PFSK-1 (cell line): ENCODE measurements at regions not wholly inside any gene's neighbourhood (a gene's known extent, or its start where the extent isn't known, plus 50 kb on each side); places are given as distances from the start of the nearest gene placed in this dataset.

ENCODE experiments used
- FOXP2 ChIP-seq: optimal IDR thresholded peaks from 2 replicates; pipeline ENCODE3; 2011; ENCODE audit warnings: borderline replicate concordance, control low read depth, inconsistent platforms; ENCODE audit not compliant: insufficient read depth; ENCODE audit errors: extremely low read length, extremely low read depth
- POLR2AphosphoS5 ChIP-seq: IDR thresholded peaks from 2 replicates; pipeline ENCODE4 v1.6.1; 2012; ENCODE audit warnings: low read depth, mild to moderate bottlenecking, control low read depth, low read length, moderate library complexity
- SIN3A ChIP-seq: IDR thresholded peaks from 2 replicates; pipeline ENCODE4 v1.6.1; 2012; ENCODE audit warnings: mild to moderate bottlenecking, low read length, moderate library complexity, borderline replicate concordance; ENCODE audit not compliant: insufficient read depth
- TAF1 ChIP-seq: IDR thresholded peaks from 2 replicates; pipeline ENCODE4 v1.6.1; 2012; ENCODE audit warnings: low read length, control low read depth, borderline replicate concordance; ENCODE audit not compliant: insufficient read depth
- TF ChIP-seq, protein P1 (sequence below), 2 experiments: IDR thresholded peaks; 2 replicates each; pipeline versions ENCODE4 v1.6.1 to v1.8.0; 2011 to 2012; ENCODE audit warnings: low read depth in 2 of 2, low read length in 2 of 2, control low read depth in 1 of 2, inconsistent platforms in 1 of 2, mild to moderate bottlenecking in 1 of 2, moderate library complexity in 1 of 2; ENCODE audit not compliant: insufficient read depth in 1 of 2

DNA sequence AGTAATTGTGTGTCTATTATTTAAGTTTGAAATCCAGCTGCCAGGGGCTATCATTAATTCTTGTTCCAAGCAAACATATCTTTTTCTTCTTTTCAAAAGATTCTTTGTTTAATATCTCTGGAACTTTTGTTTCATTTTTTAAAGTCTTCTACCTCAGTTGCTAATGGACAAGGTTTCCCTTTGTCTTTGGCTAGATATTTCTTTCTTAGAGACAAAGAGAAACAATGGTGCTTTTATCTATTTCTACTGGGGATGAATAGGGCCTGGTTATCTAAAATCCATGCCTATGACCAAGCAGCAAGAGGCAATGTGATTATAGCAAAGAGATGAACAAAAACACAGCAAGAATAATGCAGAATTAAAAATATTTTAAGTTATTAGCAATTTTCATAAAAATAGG is 661.3 kb upstream of the KLF12 start:
- no peak for TF ChIP-seq TAF1
- TF ChIP-seq SIN3A = no peak
- no peak for TF ChIP-seq POLR2AphosphoS5
- TF ChIP-seq, protein P1, sequence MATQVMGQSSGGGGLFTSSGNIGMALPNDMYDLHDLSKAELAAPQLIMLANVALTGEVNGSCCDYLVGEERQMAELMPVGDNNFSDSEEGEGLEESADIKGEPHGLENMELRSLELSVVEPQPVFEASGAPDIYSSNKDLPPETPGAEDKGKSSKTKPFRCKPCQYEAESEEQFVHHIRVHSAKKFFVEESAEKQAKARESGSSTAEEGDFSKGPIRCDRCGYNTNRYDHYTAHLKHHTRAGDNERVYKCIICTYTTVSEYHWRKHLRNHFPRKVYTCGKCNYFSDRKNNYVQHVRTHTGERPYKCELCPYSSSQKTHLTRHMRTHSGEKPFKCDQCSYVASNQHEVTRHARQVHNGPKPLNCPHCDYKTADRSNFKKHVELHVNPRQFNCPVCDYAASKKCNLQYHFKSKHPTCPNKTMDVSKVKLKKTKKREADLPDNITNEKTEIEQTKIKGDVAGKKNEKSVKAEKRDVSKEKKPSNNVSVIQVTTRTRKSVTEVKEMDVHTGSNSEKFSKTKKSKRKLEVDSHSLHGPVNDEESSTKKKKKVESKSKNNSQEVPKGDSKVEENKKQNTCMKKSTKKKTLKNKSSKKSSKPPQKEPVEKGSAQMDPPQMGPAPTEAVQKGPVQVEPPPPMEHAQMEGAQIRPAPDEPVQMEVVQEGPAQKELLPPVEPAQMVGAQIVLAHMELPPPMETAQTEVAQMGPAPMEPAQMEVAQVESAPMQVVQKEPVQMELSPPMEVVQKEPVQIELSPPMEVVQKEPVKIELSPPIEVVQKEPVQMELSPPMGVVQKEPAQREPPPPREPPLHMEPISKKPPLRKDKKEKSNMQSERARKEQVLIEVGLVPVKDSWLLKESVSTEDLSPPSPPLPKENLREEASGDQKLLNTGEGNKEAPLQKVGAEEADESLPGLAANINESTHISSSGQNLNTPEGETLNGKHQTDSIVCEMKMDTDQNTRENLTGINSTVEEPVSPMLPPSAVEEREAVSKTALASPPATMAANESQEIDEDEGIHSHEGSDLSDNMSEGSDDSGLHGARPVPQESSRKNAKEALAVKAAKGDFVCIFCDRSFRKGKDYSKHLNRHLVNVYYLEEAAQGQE (IDR thresholded peaks at IDR 0.05; ENCODE audit: insufficient read depth in 1 of 2, low read depth in 2 of 2, low read length in 2 of 2) = no peak
- no peak for TF ChIP-seq FOXP2

DNA sequence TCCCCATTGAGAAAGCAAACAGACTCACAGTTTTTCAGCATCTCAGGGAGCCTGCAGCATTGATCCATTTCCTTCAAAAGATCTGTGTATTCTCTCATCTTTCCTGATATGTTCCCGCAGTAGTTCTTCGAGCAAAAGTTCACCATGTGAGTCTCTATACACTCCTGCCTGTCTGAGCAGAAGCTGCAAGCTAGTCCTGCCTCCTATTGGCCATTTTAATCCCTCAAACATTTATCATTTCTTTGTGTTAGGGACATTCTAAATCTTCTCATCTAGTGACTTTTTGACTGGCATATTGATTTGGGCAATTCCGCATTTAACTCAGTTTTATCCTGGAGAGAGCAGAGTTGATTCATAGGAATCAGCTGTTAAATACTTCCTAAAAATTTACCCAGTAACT is 660.4 kb upstream of the KLF12 start:
- TF ChIP-seq TAF1 (no peak), FOXP2 (no peak), POLR2AphosphoS5 (no peak), SIN3A (no peak)
- TF ChIP-seq, protein P1 (IDR thresholded peaks at IDR 0.05; ENCODE audit: insufficient read depth in 1 of 2, low read depth in 2 of 2, low read length in 2 of 2) = no peak

DNA sequence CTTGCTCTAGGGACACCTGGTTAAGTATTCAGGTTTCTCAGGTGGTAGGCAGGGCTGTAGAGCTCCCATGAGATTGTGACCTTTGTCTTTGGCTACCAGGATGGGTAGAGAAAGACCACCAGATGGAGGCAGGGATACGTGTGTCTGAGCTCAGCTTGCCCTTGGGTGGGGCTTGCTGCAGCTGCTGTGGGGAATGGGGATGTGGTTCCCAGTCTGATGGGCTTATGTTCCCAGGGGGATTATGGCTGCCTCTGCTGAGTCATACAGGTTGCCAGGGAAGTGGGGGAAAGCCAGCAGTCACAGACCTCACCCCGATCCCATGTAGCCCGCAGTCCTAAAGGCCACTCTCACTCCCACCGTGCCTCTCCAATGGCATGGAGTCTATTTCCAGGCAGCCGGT is 659.9 kb upstream of the KLF12 start:
- TF ChIP-seq TAF1 (no peak), POLR2AphosphoS5 (no peak), FOXP2 (no peak), SIN3A (no peak)
- TF ChIP-seq, protein P1 (IDR thresholded peaks at IDR 0.05; ENCODE audit: insufficient read depth in 1 of 2, low read depth in 2 of 2, low read length in 2 of 2) = no peak

DNA sequence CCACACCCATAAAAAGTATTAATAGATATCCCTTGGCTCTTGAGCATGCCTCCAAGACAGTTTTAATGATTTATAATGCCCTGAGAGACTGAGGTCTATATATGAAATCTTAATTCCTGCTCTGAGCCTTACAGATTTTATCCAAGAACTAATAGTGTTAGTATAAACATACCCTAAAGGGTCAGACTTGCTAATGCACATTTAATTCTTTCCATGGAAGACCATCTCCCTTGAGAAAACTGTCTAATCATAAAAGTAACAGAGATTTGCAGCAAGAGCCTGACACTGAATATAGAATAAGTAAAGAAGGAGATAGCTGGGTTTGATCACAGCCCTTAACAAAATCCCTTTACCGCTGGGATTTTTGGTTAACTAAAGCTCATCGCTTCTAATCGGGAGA is 650.8 kb upstream of the KLF12 start:
- TF ChIP-seq SIN3A = no peak
- no peak for TF ChIP-seq FOXP2
- no peak for TF ChIP-seq POLR2AphosphoS5
- no peak for TF ChIP-seq TAF1
- TF ChIP-seq, protein P1 (IDR thresholded peaks at IDR 0.05; ENCODE audit: insufficient read depth in 1 of 2, low read depth in 2 of 2, low read length in 2 of 2) = no peak

DNA sequence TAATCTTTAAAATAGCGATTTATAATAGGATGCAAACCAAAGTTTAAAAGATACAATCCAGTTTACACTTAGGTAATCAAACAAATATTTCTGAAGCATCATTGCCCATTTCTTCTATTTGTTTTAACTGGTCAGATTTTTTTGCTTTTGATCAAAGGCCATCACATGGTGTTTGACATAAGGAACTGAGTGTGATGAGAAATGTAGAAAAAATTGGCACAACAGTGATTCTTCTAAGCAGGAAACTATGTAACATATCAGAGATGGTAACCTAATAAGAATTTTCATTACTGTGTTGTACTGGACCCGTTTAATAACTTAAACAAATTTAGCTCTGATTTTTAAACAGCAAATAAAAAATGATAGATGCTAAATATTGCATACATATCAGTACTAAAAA is 644.7 kb upstream of the KLF12 start:
- TF ChIP-seq, protein P1 (IDR thresholded peaks at IDR 0.05; ENCODE audit: insufficient read depth in 1 of 2, low read depth in 2 of 2, low read length in 2 of 2) = no peak
- TF ChIP-seq POLR2AphosphoS5 = no peak
- TF ChIP-seq FOXP2 = no peak
